NCI-H2171 (cell line): ENCODE measurements at regions not wholly inside any gene's neighbourhood (a gene's known extent, or its start where the extent isn't known, plus 50 kb on each side); places are given as distances from the start of the nearest gene placed in this dataset.
"Not testable (repeated sequence)": the region's sequence is repeated elsewhere in the genome, so short reads cannot be mapped to it uniquely, and the experiment has no call there.

Experiments
- DNase-seq: peaks from one replicate; lab custom pipeline; 2025; lab: John Stamatoyannopoulos, UW

GRCh38 chr16:85220964-85221731 is 108.9 kb upstream of the CIBAR2 start:
- no peak for DNase-seq

- no peak for DNase-seq
These were observed 109.5 kb upstream of the CIBAR2 start for GRCh38 chr16:85221771-85222154.

GRCh38 chr16:85222155-85222863 is 110.0 kb upstream of the CIBAR2 start:
- DNase-seq: no peak

- no peak for DNase-seq
These were observed 113.0 kb upstream of the CIBAR2 start for GRCh38 chr16:85225257-85225656.

- DNase-seq: no peak
These were observed 113.4 kb upstream of the CIBAR2 start for GRCh38 chr16:85225721-85226120.

GRCh38 chr16:85227084-85227945 is 115.0 kb upstream of the CIBAR2 start:
- DNase-seq: peak; percentile 67

- DNase-seq: peak; percentile 58
These were observed 115.9 kb upstream of the CIBAR2 start for GRCh38 chr16:85227946-85228862.

DNA sequence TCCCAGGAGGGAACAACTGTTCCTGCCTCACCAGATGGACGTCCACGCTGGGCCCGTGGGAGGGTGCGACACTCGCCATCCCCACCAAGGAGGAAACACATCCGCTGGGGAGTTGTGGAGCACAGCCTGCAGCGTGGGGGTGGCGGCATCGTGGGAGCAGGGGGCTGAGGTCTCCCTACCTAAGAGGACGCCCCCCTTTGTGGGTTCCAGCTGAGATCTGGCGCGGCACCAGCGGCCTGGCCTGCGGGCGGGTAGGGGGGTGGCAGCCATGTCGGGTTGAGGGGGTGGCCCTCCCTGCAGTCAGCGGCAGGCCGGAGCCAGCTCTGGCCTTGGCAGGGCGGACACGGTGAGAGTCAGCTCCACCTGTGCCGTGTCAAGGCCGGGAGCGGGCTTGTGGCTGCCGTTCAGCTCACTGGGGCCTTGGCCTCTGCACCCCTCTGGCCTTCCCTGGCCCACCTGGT is 116.7 kb upstream of the CIBAR2 start:
- no peak for DNase-seq

DNA sequence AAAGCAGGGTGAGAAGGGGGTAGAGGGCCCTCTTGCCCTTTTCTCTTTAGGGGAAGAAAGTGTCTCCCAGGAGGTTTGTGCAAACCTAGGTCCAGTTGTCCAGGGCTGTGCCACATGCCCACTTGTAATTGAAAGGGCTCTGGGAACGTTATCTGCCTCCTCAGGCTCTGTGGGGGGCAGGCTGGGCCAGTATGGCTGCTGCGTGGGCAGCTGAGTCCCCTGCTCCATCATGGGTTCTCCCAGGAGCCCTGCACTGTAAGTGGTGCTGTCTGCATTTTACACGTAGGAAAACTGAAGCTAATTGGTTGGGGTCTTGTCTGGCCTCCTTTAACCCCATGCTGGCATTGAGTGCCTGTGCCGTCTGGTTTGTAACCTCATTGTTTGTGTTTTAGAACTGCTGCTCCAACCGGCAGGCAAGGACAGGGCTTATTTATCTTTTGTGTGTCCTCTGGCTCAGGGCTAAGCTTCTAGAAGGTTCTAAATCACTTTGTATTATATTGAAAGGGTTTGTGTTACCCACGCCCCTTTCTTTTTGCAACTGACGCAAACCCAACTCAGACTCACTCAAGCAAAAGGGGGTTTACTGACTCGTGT is 117.7 kb upstream of the CIBAR2 start:
- peak; percentile 25 for DNase-seq

DNA sequence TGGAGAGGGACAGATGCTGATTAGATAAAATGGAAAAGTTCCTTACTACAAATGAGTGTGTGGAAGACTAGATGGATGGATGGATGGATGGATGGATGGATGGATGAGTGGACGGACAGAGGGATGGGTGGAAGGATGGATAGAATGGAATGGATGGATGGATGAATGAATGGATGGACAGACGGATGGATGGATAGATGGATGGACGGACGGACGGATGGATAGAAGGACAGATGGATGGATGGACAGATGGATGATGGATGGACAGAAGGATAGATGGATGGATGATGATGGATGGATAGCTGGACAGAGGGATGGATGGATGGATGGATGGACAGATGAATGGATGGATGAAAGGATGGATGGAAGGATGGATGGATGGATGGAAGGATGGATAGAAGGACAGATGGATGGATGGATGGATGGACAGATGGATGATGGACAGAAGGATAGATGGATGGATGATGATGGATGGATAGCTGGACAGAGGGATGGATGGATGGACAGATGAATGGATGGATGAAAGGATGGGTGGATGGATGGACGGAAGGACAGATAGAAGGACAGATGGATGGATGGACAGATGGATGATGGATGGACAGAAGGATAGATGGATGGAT is 118.6 kb upstream of the CIBAR2 start:
- DNase-seq: not testable (repeated sequence)

GRCh38 chr16:85231959-85232358 is 119.7 kb upstream of the CIBAR2 start:
- no peak for DNase-seq

DNA sequence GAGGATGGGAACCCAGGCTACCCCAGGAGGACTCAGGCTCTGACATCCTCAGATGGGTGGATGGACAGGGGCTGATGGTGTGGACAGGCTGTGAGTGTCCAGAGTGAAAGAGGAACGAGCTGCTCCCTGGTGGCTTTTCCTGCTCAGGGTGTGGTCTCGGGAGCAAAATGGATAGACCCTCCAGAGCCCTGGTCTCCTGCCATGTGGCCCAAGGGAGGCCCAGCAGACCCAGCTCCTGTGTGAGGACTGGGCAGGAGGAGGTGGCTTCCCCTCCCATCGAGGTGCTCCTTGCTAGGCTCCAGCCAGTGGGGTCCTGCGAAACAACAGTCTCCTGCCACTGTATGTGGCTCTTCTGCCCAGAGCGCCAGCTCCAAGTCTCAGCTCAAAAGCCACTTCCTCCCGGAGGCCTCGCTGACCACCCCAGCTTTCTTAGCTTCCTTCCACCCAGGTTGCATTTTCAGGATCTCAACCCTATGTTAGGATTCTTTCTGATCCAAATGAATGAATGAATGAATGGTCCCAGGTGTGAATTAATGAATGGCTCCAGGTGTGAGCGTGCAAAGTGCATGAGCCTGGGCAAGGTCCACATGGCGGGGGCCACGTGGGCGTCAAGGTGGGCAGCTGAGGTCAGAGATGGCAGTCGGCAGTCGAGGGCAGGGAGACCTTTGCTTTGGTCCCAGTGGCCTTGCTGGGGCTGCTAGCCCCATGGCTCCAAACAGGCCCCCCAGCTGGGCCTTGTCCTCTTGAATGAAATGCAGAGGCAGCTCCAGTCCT is 120.3 kb upstream of the CIBAR2 start:
- no peak for DNase-seq

GRCh38 chr16:85233516-85233915 is 121.2 kb upstream of the CIBAR2 start:
- DNase-seq: no peak

GRCh38 chr16:85234310-85235204 is 122.3 kb upstream of the CIBAR2 start:
- DNase-seq: peak; percentile 90

DNA sequence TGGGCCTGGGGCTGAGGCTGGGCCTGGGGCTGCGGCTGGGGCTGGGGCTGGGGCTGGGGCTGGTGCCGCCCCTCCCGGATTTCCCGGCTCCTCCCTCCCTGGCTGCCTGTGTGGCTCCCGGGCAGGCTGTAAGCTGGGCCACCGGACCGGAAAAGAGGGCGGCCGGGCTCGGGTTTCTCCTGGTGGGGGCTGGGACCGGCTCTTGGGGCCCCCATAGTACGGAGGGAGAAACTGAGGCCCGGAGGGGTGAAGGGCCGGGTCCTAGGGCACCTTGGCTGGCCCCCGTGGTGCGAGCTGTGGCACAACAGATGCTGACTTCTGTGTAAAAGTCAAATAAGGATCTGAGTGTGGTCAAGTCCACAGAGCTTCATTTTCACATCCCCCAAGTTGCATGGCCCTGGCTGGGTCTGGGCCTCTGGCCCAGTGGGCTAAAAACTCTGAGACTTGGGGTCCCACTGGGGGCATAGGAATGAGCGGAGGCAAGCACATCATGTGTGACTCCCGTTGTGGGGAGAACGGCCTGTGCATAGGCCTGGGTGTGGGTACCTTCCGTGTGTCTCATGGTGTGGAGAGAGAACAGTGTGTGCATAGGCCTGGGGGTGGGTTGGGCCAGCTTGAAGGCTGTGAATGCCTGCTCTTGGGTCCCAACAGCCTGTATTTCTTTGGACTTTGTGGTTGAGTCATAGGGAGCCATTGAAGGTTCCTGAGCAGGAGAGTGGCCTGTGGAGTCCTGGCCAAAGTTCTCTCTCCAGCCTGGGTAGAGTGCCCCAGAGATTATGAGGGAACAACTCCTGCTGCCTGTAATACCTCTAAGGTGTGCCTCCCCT is 123.9 kb upstream of the CIBAR2 start:
- no peak for DNase-seq

DNA sequence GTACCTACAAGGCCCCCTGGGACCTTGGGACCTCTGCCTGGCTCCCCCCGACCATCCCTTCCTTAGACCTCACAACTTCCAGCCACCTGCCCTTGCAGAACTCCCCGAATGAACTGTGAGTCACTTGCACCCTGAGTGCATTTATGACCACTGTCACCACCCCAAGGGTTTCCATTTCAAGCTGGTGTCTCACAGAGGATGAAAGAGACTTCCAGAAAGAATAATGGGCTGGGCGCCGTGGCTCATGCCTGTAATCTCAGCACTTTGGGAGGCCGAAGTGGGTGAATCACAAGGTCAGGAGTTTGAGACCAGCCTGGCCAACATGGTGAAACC is 124.5 kb upstream of the CIBAR2 start:
- DNase-seq: no peak

- no peak for DNase-seq
These were observed 125.5 kb upstream of the CIBAR2 start for GRCh38 chr16:85237817-85238216.

DNA sequence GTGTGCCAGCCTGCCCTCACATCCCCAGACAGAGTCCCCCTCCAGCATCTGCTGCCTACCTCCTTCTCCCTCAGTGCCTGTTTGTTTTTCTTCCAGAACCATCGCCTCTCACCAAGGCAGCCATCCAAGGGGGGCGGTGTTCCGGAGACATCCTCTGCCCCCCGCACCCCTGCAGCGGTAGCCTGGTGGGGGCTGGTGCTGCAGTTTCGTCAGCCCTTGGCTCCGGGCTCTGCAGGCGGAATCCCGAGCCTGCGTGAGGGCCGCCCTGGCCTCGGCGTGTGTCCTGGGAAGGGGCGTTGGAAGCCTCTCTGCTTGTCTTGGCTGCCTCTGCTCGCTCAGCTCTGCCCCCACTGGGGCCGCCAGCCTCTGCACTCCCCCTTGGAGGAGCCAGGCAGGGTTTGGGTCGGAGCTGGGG is 126.0 kb upstream of the CIBAR2 start:
- peak; percentile 89 for DNase-seq
